GM23338 (cell line): ENCODE measurements at regions not wholly inside any gene's neighbourhood (a gene's known extent, or its start where the extent isn't known, plus 50 kb on each side); places are given as distances from the start of the nearest gene placed in this dataset.

Experiments used
- ATAC-seq: fragments of 200-7000 bp; cut with Tn5 transposase; 3 replicates; pipeline ENCODE4 v1.9.1; 2020
- DNase-seq: peaks from one replicate; pipeline ENCODE4 v3.0.0-alpha.2; 2015; ENCODE audit warnings: low spot score
- H2AFZ ChIP-seq: fragments of 200-600 bp; sonication (generic); 2 replicates; pipeline ENCODE4 v1.8.0; 2016; ENCODE audit warnings: antibody characterized with exemption, mild to moderate bottlenecking, moderate library complexity
- H3F3A ChIP-seq: fragments of 200-600 bp; sonication (generic); replicated peaks from 2 replicates; pipeline ENCODE4 v1.8.0; 2017; ENCODE audit warnings: antibody characterized with exemption, mixed run types, low read depth
- H3K27ac ChIP-seq: fragments of 200-600 bp; sonication (generic); 2 replicates; pipeline ENCODE4 v1.6.1; 2016; ENCODE audit warnings: low read depth
- H3K27me3 ChIP-seq: fragments of 200-600 bp; sonication (generic); 2 replicates; pipeline ENCODE4 v1.8.0; 2016; ENCODE audit warnings: mild to moderate bottlenecking, mixed run types, moderate library complexity; ENCODE audit not compliant: insufficient read depth
- H3K36me3 ChIP-seq: fragments of 200-600 bp; sonication (generic); 2 replicates; pipeline ENCODE4 v1.8.0; 2016; ENCODE audit warnings: mild to moderate bottlenecking; ENCODE audit not compliant: insufficient read depth
- H3K4me1 ChIP-seq: fragments of 200-600 bp; sonication (generic); 2 replicates; pipeline ENCODE4 v1.8.0; 2016; ENCODE audit warnings: mild to moderate bottlenecking, moderate library complexity; ENCODE audit not compliant: insufficient read depth
- H3K4me2 ChIP-seq: fragments of 200-600 bp; sonication (generic); 2 replicates; pipeline ENCODE4 v1.7.1; 2017; ENCODE audit warnings: mixed run types
- H3K4me3 ChIP-seq: fragments of 200-600 bp; sonication (generic); 2 replicates; pipeline ENCODE4 v1.6.1; 2016; ENCODE audit warnings: mixed run types
- H3K79me2 ChIP-seq: fragments of 200-600 bp; sonication (generic); replicated peaks from 2 replicates; pipeline ENCODE4 v1.8.0; 2017; ENCODE audit warnings: mild to moderate bottlenecking; ENCODE audit not compliant: insufficient read depth
- H3K9me2 ChIP-seq: fragments of 200-600 bp; sonication (generic); 2 replicates; pipeline ENCODE4 v1.8.0; 2017; ENCODE audit not compliant: insufficient read depth
- H4K20me1 ChIP-seq: fragments of 200-600 bp; sonication (generic); replicated peaks from 2 replicates; pipeline ENCODE4 v1.8.0; 2017; ENCODE audit warnings: mild to moderate bottlenecking; ENCODE audit not compliant: insufficient read depth
- H3K27ac Mint-ChIP-seq: 2 replicates; pipeline ENCODE4 v1.8.0; 2020; ENCODE audit warnings: inconsistent platforms, mild to moderate bottlenecking, moderate library complexity, mixed read lengths
- H3K27me3 Mint-ChIP-seq: 3 replicates; pipeline ENCODE4 v1.8.0; 2022; ENCODE audit warnings: low read depth, mild to moderate bottlenecking, moderate library complexity, mixed read lengths, inconsistent platforms; ENCODE audit not compliant: insufficient read depth, poor library complexity
- H3K36me3 Mint-ChIP-seq: 3 replicates; pipeline ENCODE4 v1.8.0; 2021; ENCODE audit warnings: low read depth, mild to moderate bottlenecking, inconsistent platforms, moderate library complexity, mixed read lengths
- H3K4me1 Mint-ChIP-seq: 3 replicates; pipeline ENCODE4 v1.8.0; 2020; ENCODE audit warnings: mild to moderate bottlenecking, inconsistent platforms, mixed read lengths
- H3K4me3 Mint-ChIP-seq: 3 replicates; pipeline ENCODE4 v1.8.0; 2021; ENCODE audit warnings: moderate library complexity, mild to moderate bottlenecking, inconsistent platforms, mixed read lengths
- H3K9me3 Mint-ChIP-seq: 3 replicates; pipeline ENCODE4 v1.8.0; 2020; ENCODE audit warnings: moderate library complexity, mild to moderate bottlenecking, inconsistent platforms, mixed read lengths
- CREB1 ChIP-seq: fragments of 250-450 bp; sonication (Bioruptor Pico); IDR thresholded peaks from 2 replicates; pipeline ENCODE4 v1.5.0; 2020; ENCODE audit warnings: low read depth, mild to moderate bottlenecking, moderate library complexity
- CTCF ChIP-seq, 2 experiments: fragments of 200-600 bp in 1 of 2; sonication (generic) in 1 of 2; conservative IDR thresholded peaks; 2 replicates each; pipeline versions ENCODE4 v1.5.1 to v1.6.1; 2016 to 2017; ENCODE audit warnings: antibody characterized with exemption in 2 of 2, low read depth in 2 of 2, mild to moderate bottlenecking in 2 of 2, moderate library complexity in 1 of 2
- ETS1 ChIP-seq: IDR thresholded peaks from 2 replicates; pipeline ENCODE4 v1.6.1; 2016; ENCODE audit warnings: antibody characterized with exemption
- EZH2 ChIP-seq: fragments of 200-600 bp; sonication (generic); IDR thresholded peaks from one replicate; pipeline ENCODE4 v1.8.0; 2017; ENCODE audit warnings: antibody characterized with exemption, mild to moderate bottlenecking, low read depth; ENCODE audit not compliant: unreplicated experiment
- EZH2phosphoT487 ChIP-seq: fragments of 200-600 bp; sonication (generic); IDR thresholded peaks from one replicate; pipeline ENCODE4 v1.8.1; 2018; ENCODE audit warnings: antibody characterized with exemption; ENCODE audit not compliant: unreplicated experiment
- JUNB ChIP-seq: IDR thresholded peaks from one replicate; pipeline ENCODE4 v1.6.1; 2016; ENCODE audit warnings: antibody characterized with exemption; ENCODE audit not compliant: unreplicated experiment
- NANOG ChIP-seq: IDR thresholded peaks from 2 replicates; pipeline ENCODE4 v1.6.1; 2016; ENCODE audit warnings: antibody characterized with exemption, borderline replicate concordance
- POLR2AphosphoS5 ChIP-seq: IDR thresholded peaks from 2 replicates; pipeline ENCODE4 v1.6.1; 2016; ENCODE audit warnings: antibody characterized with exemption, low read depth
- STAT1 ChIP-seq: IDR thresholded peaks from one replicate; pipeline ENCODE4 v1.6.1; 2016; ENCODE audit warnings: antibody characterized with exemption; ENCODE audit not compliant: unreplicated experiment
- ZNF114 ChIP-seq: fragments of 250-450 bp; sonication (Bioruptor Pico); IDR thresholded peaks from 2 replicates; pipeline ENCODE4 v1.5.0; 2020; ENCODE audit warnings: mild to moderate bottlenecking, moderate library complexity
- ZNF331 ChIP-seq: fragments of 250-450 bp; sonication (Bioruptor Pico); IDR thresholded peaks from 2 replicates; pipeline ENCODE4 v1.5.0; 2020; ENCODE audit warnings: low read depth, mild to moderate bottlenecking, moderate library complexity
- ZNF462 ChIP-seq: fragments of 250-450 bp; sonication (Bioruptor Pico); IDR thresholded peaks from 2 replicates; pipeline ENCODE4 v1.5.0; 2020; ENCODE audit warnings: mild to moderate bottlenecking, moderate library complexity

- ATAC-seq: no peak
These were observed 268.4 kb upstream of the CDH19 start for GRCh38 chr18:66872277-66872676.

GRCh38 chr18:66867653-66868052 lies 263.8 kb upstream of the CDH19 start:
- Mint-ChIP-seq H3K27ac (no peak overlapping the region), H3K27me3 (no peaks in the 10 kb centered on the region), H3K36me3 (no peaks in the 10 kb centered on the region; the same call in 2 of the 3 replicates), H3K4me1 (peaks cover 4% of the 10 kb centered on the region; the same call in 2 of the 3 replicates), H3K9me3 (no peaks in the 10 kb centered on the region), H3K4me3 (no peak overlapping the region)
- Histone ChIP-seq H3K27ac (no peak overlapping the region), H3K27me3 (no peaks in the 10 kb centered on the region), H3K4me3 (no peak overlapping the region), H3K4me1 (no peaks in the 10 kb centered on the region), H3K79me2 (no peaks in the 10 kb centered on the region), H3K4me2 (no peak overlapping the region), H3K9me2 (no peaks in the 10 kb centered on the region), H4K20me1 (no peaks in the 10 kb centered on the region), H3K36me3 (no peaks in the 10 kb centered on the region), H2AFZ (no peak overlapping the region), H3F3A (no peaks in the 10 kb centered on the region)
- ATAC-seq: no peak
- no peak for DNase-seq
- TF ChIP-seq ETS1 (no peak), ZNF462 (no peak), POLR2AphosphoS5 (no peak), ZNF114 (no peak), CREB1 (CRISPR knock-in tag) (no peak), NANOG (no peak), EZH2 (no peak), STAT1 (no peak), JUNB (no peak), EZH2phosphoT487 (no peak)

More at GRCh38 chr18:66872277-66872676, 268.4 kb upstream of the CDH19 start:
- H3F3A ChIP-seq: no peaks in the 10 kb centered on the region
- peak in 1 of 2 experiments; percentile 38; a peak in 3 of 4 replicates for TF ChIP-seq CTCF (conservative IDR thresholded peaks at IDR 0.05; ENCODE audit: low read depth in 2 of 2)
- no peak for TF ChIP-seq ZNF331 (CRISPR knock-in tag)
- no peak overlapping the region for H3K27ac ChIP-seq
- H3K27me3 ChIP-seq: no peaks in the 10 kb centered on the region
- H3K79me2 ChIP-seq: no peaks in the 10 kb centered on the region
- H2AFZ ChIP-seq: no peak overlapping the region
- peaks cover 6% of the 10 kb centered on the region; the same call in 2 of the 3 replicates for H3K4me1 Mint-ChIP-seq
- no peak overlapping the region for H3K4me3 Mint-ChIP-seq
- H3K4me3 ChIP-seq: no peak overlapping the region
- no peaks in the 10 kb centered on the region for H3K9me2 ChIP-seq
- no peaks in the 10 kb centered on the region for H4K20me1 ChIP-seq
- H3K27ac Mint-ChIP-seq: no peak overlapping the region
- H3K4me2 ChIP-seq: no peak overlapping the region
- H3K9me3 Mint-ChIP-seq: no peaks in the 10 kb centered on the region
- no peaks in the 10 kb centered on the region for H3K36me3 ChIP-seq
- H3K4me1 ChIP-seq: no peaks in the 10 kb centered on the region
- no peaks in the 10 kb centered on the region for H3K36me3 Mint-ChIP-seq
- peak; percentile 16 for DNase-seq
- no peaks in the 10 kb centered on the region for H3K27me3 Mint-ChIP-seq
